ENCODE measurements at regions not wholly inside any gene's neighbourhood (a gene's known extent, or its start where the extent isn't known, plus 50 kb on each side); places are given as distances from the start of the nearest gene placed in this dataset.

GRCh38 chr4:126440297-126440696 lies 1125.5 kb downstream of the FAT4 start:
- no peak for TF ChIP-seq GATA2 (IDR thresholded peaks at IDR 0.05; ENCODE audit: low read depth, low read length)
- no peak for TF ChIP-seq GATA3 (IDR thresholded peaks at IDR 0.05; ENCODE audit: low read depth, low read length)

- no peak for TF ChIP-seq GATA2 (IDR thresholded peaks at IDR 0.05; ENCODE audit: low read depth, low read length)
- no peak for TF ChIP-seq GATA3 (IDR thresholded peaks at IDR 0.05; ENCODE audit: low read depth, low read length)
Observed at GRCh38 chr4:126441173-126442035, 1126.6 kb downstream of the FAT4 start.

GRCh38 chr4:126445596-126445995 lies 1130.8 kb downstream of the FAT4 start:
- no peak for TF ChIP-seq GATA2 (IDR thresholded peaks at IDR 0.05; ENCODE audit: low read depth, low read length)
- TF ChIP-seq GATA3 (IDR thresholded peaks at IDR 0.05; ENCODE audit: low read depth, low read length): no peak

GRCh38 chr4:126446917-126447316 lies 1132.2 kb downstream of the FAT4 start:
- TF ChIP-seq GATA2 (IDR thresholded peaks at IDR 0.05; ENCODE audit: low read depth, low read length) (no peak), GATA3 (IDR thresholded peaks at IDR 0.05; ENCODE audit: low read depth, low read length) (no peak)

GRCh38 chr4:126448086-126448845 lies 1133.5 kb downstream of the FAT4 start:
- TF ChIP-seq GATA2 (IDR thresholded peaks at IDR 0.05; ENCODE audit: low read depth, low read length): no peak
- no peak for TF ChIP-seq GATA3 (IDR thresholded peaks at IDR 0.05; ENCODE audit: low read depth, low read length)

- TF ChIP-seq GATA3 (IDR thresholded peaks at IDR 0.05; ENCODE audit: low read depth, low read length) (no peak), GATA2 (IDR thresholded peaks at IDR 0.05; ENCODE audit: low read depth, low read length) (no peak)
Observed at GRCh38 chr4:126451237-126451873, 1136.6 kb downstream of the FAT4 start.

- TF ChIP-seq GATA2 (IDR thresholded peaks at IDR 0.05; ENCODE audit: low read depth, low read length) (no peak), GATA3 (IDR thresholded peaks at IDR 0.05; ENCODE audit: low read depth, low read length) (no peak)
Observed at GRCh38 chr4:126455865-126456264, 1141.1 kb downstream of the FAT4 start.

GRCh38 chr4:126458993-126459392 lies 1144.2 kb downstream of the FAT4 start:
- TF ChIP-seq GATA3 (IDR thresholded peaks at IDR 0.05; ENCODE audit: low read depth, low read length) (no peak), GATA2 (IDR thresholded peaks at IDR 0.05; ENCODE audit: low read depth, low read length) (no peak; the same call in 1 of the 2 replicates)

GRCh38 chr4:126465341-126465740 lies 1150.6 kb downstream of the FAT4 start:
- no peak for TF ChIP-seq GATA3 (IDR thresholded peaks at IDR 0.05; ENCODE audit: low read depth, low read length)
- TF ChIP-seq GATA2 (IDR thresholded peaks at IDR 0.05; ENCODE audit: low read depth, low read length): no peak

GRCh38 chr4:126466848-126467247 lies 1152.1 kb downstream of the FAT4 start:
- TF ChIP-seq GATA3 (IDR thresholded peaks at IDR 0.05; ENCODE audit: low read depth, low read length) (no peak), GATA2 (IDR thresholded peaks at IDR 0.05; ENCODE audit: low read depth, low read length) (no peak)

GRCh38 chr4:126468144-126468543 lies 1153.4 kb downstream of the FAT4 start:
- no peak for TF ChIP-seq GATA3 (IDR thresholded peaks at IDR 0.05; ENCODE audit: low read depth, low read length)
- TF ChIP-seq GATA2 (IDR thresholded peaks at IDR 0.05; ENCODE audit: low read depth, low read length): no peak

GRCh38 chr4:126470862-126471261 lies 1156.1 kb downstream of the FAT4 start:
- TF ChIP-seq GATA2 (IDR thresholded peaks at IDR 0.05; ENCODE audit: low read depth, low read length) (no peak), GATA3 (IDR thresholded peaks at IDR 0.05; ENCODE audit: low read depth, low read length) (no peak)

GRCh38 chr4:126475730-126476129 lies 1157.0 kb upstream of the INTU start:
- no peak for TF ChIP-seq GATA2 (IDR thresholded peaks at IDR 0.05; ENCODE audit: low read depth, low read length)
- TF ChIP-seq GATA3 (IDR thresholded peaks at IDR 0.05; ENCODE audit: low read depth, low read length): no peak

- no peak for TF ChIP-seq GATA3 (IDR thresholded peaks at IDR 0.05; ENCODE audit: low read depth, low read length)
- TF ChIP-seq GATA2 (IDR thresholded peaks at IDR 0.05; ENCODE audit: low read depth, low read length): no peak
Observed at GRCh38 chr4:126479709-126480108, 1153.0 kb upstream of the INTU start.

Data from SH-SY5Y (cell line).